Keratinocyte (primary cell): ENCODE measurements at regions not wholly inside any gene's neighbourhood (a gene's known extent, or its start where the extent isn't known, plus 50 kb on each side); places are given as distances from the start of the nearest gene placed in this dataset.

Experiments used
- DNase-seq: peaks from one replicate; pipeline ENCODE4 v3.0.0-alpha.2; 2011; ENCODE audit warnings: low read depth, missing footprints, low spot score
- FAIRE-seq: peaks from 2 replicates; lab custom pipeline; 2011; peaks lifted over from hg19 to GRCh38; lab: Jason Lieb, UNC
- H2AFZ ChIP-seq: 2 replicates; pipeline ENCODE4 v1.6.0; 2012; ENCODE audit warnings: low read length, control low read depth, inconsistent platforms; ENCODE audit not compliant: control insufficient read depth
- H3K27ac ChIP-seq: 2 replicates; pipeline ENCODE4 v1.5.1; 2011; ENCODE audit warnings: low read length; ENCODE audit not compliant: control insufficient read depth, insufficient read depth
- H3K27me3 ChIP-seq: 3 replicates; pipeline ENCODE4 v1.6.0; 2011; ENCODE audit warnings: low read length; ENCODE audit not compliant: control insufficient read depth, insufficient read depth; ENCODE audit errors: extremely low read depth
- H3K36me3 ChIP-seq, 2 experiments: 2 replicates in 1 of 2; 3 replicates in 1 of 2; pipeline ENCODE4 v1.5.1; 2011; ENCODE audit warnings: low read length in 2 of 2, mild to moderate bottlenecking in 1 of 2; ENCODE audit not compliant: control insufficient read depth in 2 of 2, insufficient read depth in 2 of 2; ENCODE audit errors: extremely low read depth in 1 of 2
- H3K4me1 ChIP-seq: 3 replicates; pipeline ENCODE4 v1.5.1; 2011; ENCODE audit warnings: low read length; ENCODE audit not compliant: control insufficient read depth, insufficient read depth; ENCODE audit errors: extremely low read depth
- H3K4me2 ChIP-seq: 3 replicates; pipeline ENCODE4 v1.6.0; 2011; ENCODE audit warnings: low read depth, low read length; ENCODE audit not compliant: control insufficient read depth, insufficient read depth; ENCODE audit errors: extremely low read depth
- H3K4me3 ChIP-seq, 3 experiments: fragments of 200-600 bp in 1 of 3; sonication (generic) in 1 of 3; 2 replicates in 2 of 3; 3 replicates in 1 of 3; pipeline ENCODE4 v1.5.1; 2011 to 2016; ENCODE audit warnings: low read length in 3 of 3, mild to moderate bottlenecking in 3 of 3, control low read depth in 2 of 3, inconsistent platforms in 1 of 3, low read depth in 1 of 3, mixed read lengths in 1 of 3, mixed run types in 1 of 3, moderate library complexity in 1 of 3; ENCODE audit not compliant: control insufficient read depth in 2 of 3, insufficient read depth in 2 of 3; ENCODE audit errors: extremely low read depth in 1 of 3
- H3K79me2 ChIP-seq: 2 replicates; pipeline ENCODE4 v1.6.0; 2012; ENCODE audit warnings: low read length; ENCODE audit not compliant: control insufficient read depth, insufficient read depth
- H3K9ac ChIP-seq: 3 replicates; pipeline ENCODE4 v1.6.0; 2011; ENCODE audit warnings: low read length; ENCODE audit not compliant: control insufficient read depth, insufficient read depth; ENCODE audit errors: extremely low read depth
- H3K9me1 ChIP-seq: 3 replicates; pipeline ENCODE4 v1.6.0; 2011; ENCODE audit warnings: low read length; ENCODE audit not compliant: control insufficient read depth, insufficient read depth; ENCODE audit errors: extremely low read depth
- H3K9me3 ChIP-seq: 2 replicates; pipeline ENCODE4 v1.5.1; 2012; ENCODE audit warnings: low read depth, low read length; ENCODE audit not compliant: control insufficient read depth
- H4K20me1 ChIP-seq: 3 replicates; pipeline ENCODE4 v1.6.0; 2011; ENCODE audit warnings: low read length; ENCODE audit not compliant: control insufficient read depth, insufficient read depth; ENCODE audit errors: extremely low read depth
- CTCF ChIP-seq, 3 experiments: IDR thresholded peaks in 1 of 3; conservative IDR thresholded peaks in 1 of 3; optimal IDR thresholded peaks in 1 of 3; 2 replicates in 2 of 3; 3 replicates in 1 of 3; pipeline versions ENCODE3 to v1.5.1; 2011; ENCODE audit warnings: low read length in 3 of 3, mild to moderate bottlenecking in 3 of 3, moderate library complexity in 2 of 3, control low read depth in 1 of 3, inconsistent platforms in 1 of 3; ENCODE audit not compliant: insufficient read depth in 2 of 3; ENCODE audit errors: extremely low read depth in 1 of 3
- EZH2 ChIP-seq: IDR thresholded peaks from one replicate; pipeline ENCODE4 v1.6.1; 2012; ENCODE audit warnings: inconsistent platforms, mild to moderate bottlenecking, low read length, moderate library complexity
- dilution Hi-C: fragments of 300-500 bp; cut with MboI; formaldehyde crosslinking; loops from one replicate; pipeline ENCODE4 v1.7.0; 2020; ENCODE audit warnings: low sequenced_read_pairs; ENCODE audit not compliant: extremely low pct_ligation_motif_present

GRCh38 chr10:78686444-78687060 lies 382.2 kb upstream of the ZMIZ1 start:
- dilution Hi-C loops: no loop called here
- no peaks in the 10 kb centered on the region for H3K4me1 ChIP-seq
- FAIRE-seq (no peak), DNase-seq (no peak)
- no peaks in the 10 kb centered on the region for H3K79me2 ChIP-seq
- no peak overlapping the region for H2AFZ ChIP-seq
- no peaks in the 10 kb centered on the region for H4K20me1 ChIP-seq
- no peak overlapping the region for H3K9ac ChIP-seq
- no peak overlapping the region for H3K4me3 ChIP-seq
- no peaks in the 10 kb centered on the region for H3K36me3 ChIP-seq
- peaks cover 14% of the 10 kb centered on the region for H3K27me3 ChIP-seq
- no peak overlapping the region for H3K27ac ChIP-seq
- H3K9me3 ChIP-seq: no peaks in the 10 kb centered on the region
- H3K9me1 ChIP-seq: no peaks in the 10 kb centered on the region
- TF ChIP-seq CTCF (optimal IDR thresholded peaks at IDR 0.05 in 1 of 3, IDR thresholded peaks at IDR 0.05 in 1 of 3, conservative IDR thresholded peaks at IDR 0.05 in 1 of 3; ENCODE audit: extremely low read depth in 1 of 3, insufficient read depth in 2 of 3, low read length in 3 of 3): no peak
- no peak overlapping the region for H3K4me2 ChIP-seq

- H3K27ac ChIP-seq: no peak overlapping the region
- H3K27me3 ChIP-seq: peaks cover 14% of the 10 kb centered on the region
- H3K9me3 ChIP-seq: no peaks in the 10 kb centered on the region
- no peaks in the 10 kb centered on the region for H3K79me2 ChIP-seq
- TF ChIP-seq CTCF (optimal IDR thresholded peaks at IDR 0.05 in 1 of 3, IDR thresholded peaks at IDR 0.05 in 1 of 3, conservative IDR thresholded peaks at IDR 0.05 in 1 of 3; ENCODE audit: extremely low read depth in 1 of 3, insufficient read depth in 2 of 3, low read length in 3 of 3) (no peak), EZH2 (no peak)
- no peaks in the 10 kb centered on the region for H3K9me1 ChIP-seq
- H4K20me1 ChIP-seq: no peaks in the 10 kb centered on the region
- no peak overlapping the region for H3K4me3 ChIP-seq
- no peaks in the 10 kb centered on the region for H3K36me3 ChIP-seq
- DNase-seq (no peak), FAIRE-seq (no peak)
- H3K4me1 ChIP-seq: no peaks in the 10 kb centered on the region
- dilution Hi-C loops: no loop called here
- no peak overlapping the region for H2AFZ ChIP-seq
- no peak overlapping the region for H3K4me2 ChIP-seq
- H3K9ac ChIP-seq: no peak overlapping the region
Observed at GRCh38 chr10:78687626-78688025, 381.1 kb upstream of the ZMIZ1 start.
